Glutamatergic neuron (in vitro differentiated cells): ENCODE measurements at regions not wholly inside any gene's neighbourhood (a gene's known extent, or its start where the extent isn't known, plus 50 kb on each side); places are given as distances from the start of the nearest gene placed in this dataset.
A peak's percentile ranks its signal among the peaks of the same experiment; 100 is the strongest.
"Not testable (repeated sequence)": the region's sequence is repeated elsewhere in the genome, so short reads cannot be mapped to it uniquely, and the experiment has no call there.

Experiments used
- DNase-seq: peaks from one replicate; pipeline ENCODE4 v3.0.0; 2022
- H3K27ac Mint-ChIP-seq: one replicate; pipeline ENCODE4 v1.8.0; 2020; ENCODE audit warnings: mild to moderate bottlenecking, mixed read lengths, inconsistent platforms; ENCODE audit not compliant: unreplicated experiment
- H3K27me3 Mint-ChIP-seq: one replicate; pipeline ENCODE4 v1.8.0; 2020; ENCODE audit warnings: mild to moderate bottlenecking, moderate library complexity, mixed read lengths, inconsistent platforms; ENCODE audit not compliant: unreplicated experiment
- H3K36me3 Mint-ChIP-seq: one replicate; pipeline ENCODE4 v1.8.0; 2020; ENCODE audit warnings: mild to moderate bottlenecking, mixed read lengths, inconsistent platforms; ENCODE audit not compliant: unreplicated experiment
- H3K4me1 Mint-ChIP-seq: one replicate; pipeline ENCODE4 v1.8.0; 2020; ENCODE audit warnings: mild to moderate bottlenecking, low read depth, mixed read lengths, inconsistent platforms; ENCODE audit not compliant: unreplicated experiment
- H3K4me3 Mint-ChIP-seq: one replicate; pipeline ENCODE4 v1.8.0; 2020; ENCODE audit warnings: mild to moderate bottlenecking, mixed read lengths, inconsistent platforms; ENCODE audit not compliant: unreplicated experiment
- H3K9me3 Mint-ChIP-seq: one replicate; pipeline ENCODE4 v1.8.0; 2020; ENCODE audit warnings: mild to moderate bottlenecking, moderate library complexity, mixed read lengths, inconsistent platforms; ENCODE audit not compliant: unreplicated experiment
- TF ChIP-seq, protein P1 (sequence below): fragments of 200-600 bp; sonication (generic); IDR thresholded peaks from one replicate; pipeline ENCODE4 v1.5.0; 2021; ENCODE audit not compliant: partially characterized antibody, unreplicated experiment

- no peaks in the 10 kb centered on the region for H3K36me3 Mint-ChIP-seq
- H3K27me3 Mint-ChIP-seq, result no peaks in the 10 kb centered on the region
- no peak overlapping the region for H3K27ac Mint-ChIP-seq
- no peak for DNase-seq
- H3K4me1 Mint-ChIP-seq, result peaks cover 17% of the 10 kb centered on the region
- TF ChIP-seq, protein P1, sequence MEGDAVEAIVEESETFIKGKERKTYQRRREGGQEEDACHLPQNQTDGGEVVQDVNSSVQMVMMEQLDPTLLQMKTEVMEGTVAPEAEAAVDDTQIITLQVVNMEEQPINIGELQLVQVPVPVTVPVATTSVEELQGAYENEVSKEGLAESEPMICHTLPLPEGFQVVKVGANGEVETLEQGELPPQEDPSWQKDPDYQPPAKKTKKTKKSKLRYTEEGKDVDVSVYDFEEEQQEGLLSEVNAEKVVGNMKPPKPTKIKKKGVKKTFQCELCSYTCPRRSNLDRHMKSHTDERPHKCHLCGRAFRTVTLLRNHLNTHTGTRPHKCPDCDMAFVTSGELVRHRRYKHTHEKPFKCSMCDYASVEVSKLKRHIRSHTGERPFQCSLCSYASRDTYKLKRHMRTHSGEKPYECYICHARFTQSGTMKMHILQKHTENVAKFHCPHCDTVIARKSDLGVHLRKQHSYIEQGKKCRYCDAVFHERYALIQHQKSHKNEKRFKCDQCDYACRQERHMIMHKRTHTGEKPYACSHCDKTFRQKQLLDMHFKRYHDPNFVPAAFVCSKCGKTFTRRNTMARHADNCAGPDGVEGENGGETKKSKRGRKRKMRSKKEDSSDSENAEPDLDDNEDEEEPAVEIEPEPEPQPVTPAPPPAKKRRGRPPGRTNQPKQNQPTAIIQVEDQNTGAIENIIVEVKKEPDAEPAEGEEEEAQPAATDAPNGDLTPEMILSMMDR, result no peak
- H3K9me3 Mint-ChIP-seq, result peaks cover 10% of the 10 kb centered on the region
- no peak overlapping the region for H3K4me3 Mint-ChIP-seq
Observed at GRCh38 chr4:187500796-187501195, 494.8 kb upstream of the ZFP42 start.

- Mint-ChIP-seq H3K27ac (peak overlapping the region; percentile 16), H3K9me3 (peaks cover 11% of the 10 kb centered on the region), H3K4me1 (peaks cover 17% of the 10 kb centered on the region), H3K4me3 (peak overlapping the region; percentile 45), H3K27me3 (no peaks in the 10 kb centered on the region), H3K36me3 (peaks cover under 1% of the 10 kb centered on the region)
- TF ChIP-seq, protein P1, result no peak
- peak; percentile 40 for DNase-seq
Observed at GRCh38 chr4:187501731-187502130, 493.8 kb upstream of the ZFP42 start.

DNA sequence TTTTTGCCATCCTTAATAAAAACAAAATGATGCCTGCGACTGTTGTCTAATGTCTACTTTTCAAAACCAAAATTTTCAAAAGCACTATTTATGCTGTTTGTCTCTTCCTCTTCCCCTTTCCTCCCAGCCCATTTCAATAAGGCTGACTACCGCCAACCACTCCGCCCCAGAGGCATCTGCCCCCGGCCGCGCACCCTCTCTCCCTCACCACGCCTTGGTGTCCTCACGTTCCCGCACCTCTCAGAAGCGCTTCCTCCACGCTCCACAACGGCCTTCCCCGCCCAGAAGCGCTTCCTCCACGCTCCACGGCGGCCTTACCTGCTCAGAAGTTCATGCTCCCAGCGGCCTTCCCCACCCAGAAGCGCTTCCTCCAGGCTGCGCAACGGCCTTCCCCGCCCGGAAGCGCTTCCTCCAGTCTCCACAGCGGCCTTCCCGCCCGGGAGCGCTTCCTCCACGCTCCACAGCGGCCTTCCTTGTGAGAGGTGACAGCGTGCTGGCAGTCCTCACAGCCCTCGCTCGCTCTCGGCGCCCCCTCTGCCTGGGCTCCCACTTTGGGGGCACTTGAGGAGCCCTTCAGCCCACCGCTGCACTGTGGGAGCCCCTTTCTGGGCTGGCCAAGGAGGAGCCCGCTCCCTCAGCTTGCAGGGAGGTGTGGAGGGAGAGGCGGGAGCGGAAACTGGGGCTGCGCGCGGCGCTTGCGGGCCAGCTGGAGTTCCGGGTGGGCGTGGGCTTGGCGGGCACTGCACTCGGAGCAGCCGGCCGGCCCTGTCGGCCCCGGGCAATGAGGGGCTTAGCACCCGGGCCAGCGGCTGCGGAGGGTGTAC lies 490.4 kb upstream of the ZFP42 start:
- Mint-ChIP-seq H3K27me3 (no peaks in the 10 kb centered on the region), H3K4me3 (peak overlapping the region; percentile 82), H3K4me1 (peaks cover 17% of the 10 kb centered on the region), H3K27ac (peak overlapping the region; percentile 36), H3K9me3 (peaks cover 13% of the 10 kb centered on the region), H3K36me3 (peaks cover 6% of the 10 kb centered on the region)
- TF ChIP-seq, protein P1, result no peak
- DNase-seq, result peak; percentile 37

- Mint-ChIP-seq H3K4me1 (peaks cover 17% of the 10 kb centered on the region), H3K9me3 (peaks cover 13% of the 10 kb centered on the region)
- H3K4me3 Mint-ChIP-seq, H3K27ac Mint-ChIP-seq, H3K36me3 Mint-ChIP-seq, H3K27me3 Mint-ChIP-seq: not testable (repeated sequence)
- peak; percentile 14 for DNase-seq
Observed at GRCh38 chr4:187505798-187506141, 489.8 kb upstream of the ZFP42 start.

DNA sequence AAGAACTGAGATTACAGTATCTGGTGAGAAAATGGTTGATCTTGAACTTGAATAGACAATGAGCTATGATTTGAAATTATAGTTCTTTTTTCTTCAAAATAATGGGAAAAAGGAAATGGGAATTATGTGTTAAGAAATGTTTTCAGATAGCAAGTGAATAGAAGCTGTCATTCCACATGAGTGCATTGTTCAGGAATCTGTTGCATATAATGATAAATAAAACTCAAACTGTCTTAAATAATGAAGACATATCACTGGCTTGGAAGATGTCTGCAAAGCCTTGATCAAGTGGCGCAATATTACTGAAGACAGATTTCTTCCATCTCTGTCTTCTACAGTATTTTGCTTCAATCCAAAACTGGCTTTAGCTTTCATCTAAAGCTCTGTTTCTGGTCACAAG lies 479.3 kb upstream of the ZFP42 start:
- TF ChIP-seq, protein P1, result no peak
- Mint-ChIP-seq H3K4me3 (no peak overlapping the region), H3K27me3 (no peaks in the 10 kb centered on the region), H3K36me3 (no peaks in the 10 kb centered on the region), H3K9me3 (peaks cover under 1% of the 10 kb centered on the region), H3K27ac (no peak overlapping the region), H3K4me1 (no peaks in the 10 kb centered on the region)
- DNase-seq, result no peak
